Activated T-helper 1 cell treated with anti-CD3 and anti-CD28 coated beads, Interleukin-12 subunit alpha, Interleukin-12 subunit beta, Interleukin-2, Interleukin-4 antibody, amounts not matched to agents 30 ng/mL and 10 ng/mL and 1 ng/mL, durations not matched to agents 14 hours and 24 hours and 36 hours (primary cell): ENCODE measurements at regions not wholly inside any gene's neighbourhood (a gene's known extent, or its start where the extent isn't known, plus 50 kb on each side); places are given as distances from the start of the nearest gene placed in this dataset.
"Not testable (repeated sequence)": the region's sequence is repeated elsewhere in the genome, so short reads cannot be mapped to it uniquely, and the experiment has no call there.

Experiments used
- DNase-seq: peaks from one replicate; pipeline ENCODE4 v3.0.0; 2021; ENCODE audit warnings: low spot score
- H3K27ac Mint-ChIP-seq: one replicate; pipeline ENCODE4 v1.8.0; 2021; ENCODE audit warnings: mild to moderate bottlenecking, mixed read lengths
- H3K27me3 Mint-ChIP-seq: one replicate; pipeline ENCODE4 v1.8.0; 2022; ENCODE audit warnings: mild to moderate bottlenecking, moderate library complexity, mixed read lengths; ENCODE audit not compliant: insufficient read depth
- H3K36me3 Mint-ChIP-seq: one replicate; pipeline ENCODE4 v1.8.0; 2021; ENCODE audit warnings: low read depth, mixed read lengths
- H3K4me1 Mint-ChIP-seq: one replicate; pipeline ENCODE4 v1.8.0; 2021; ENCODE audit warnings: low read depth, mixed read lengths
- H3K4me3 Mint-ChIP-seq: one replicate; pipeline ENCODE4 v1.8.0; 2021; ENCODE audit warnings: mild to moderate bottlenecking, moderate library complexity, mixed read lengths
- H3K9me3 Mint-ChIP-seq: one replicate; pipeline ENCODE4 v1.8.0; 2021; ENCODE audit warnings: mixed read lengths
- intact Hi-C: fragments of 100-400 bp; cut with micrococcal nuclease; formaldehyde crosslinking; loops from one replicate; pipeline ENCODE4 v1.15.1; 2024

DNA sequence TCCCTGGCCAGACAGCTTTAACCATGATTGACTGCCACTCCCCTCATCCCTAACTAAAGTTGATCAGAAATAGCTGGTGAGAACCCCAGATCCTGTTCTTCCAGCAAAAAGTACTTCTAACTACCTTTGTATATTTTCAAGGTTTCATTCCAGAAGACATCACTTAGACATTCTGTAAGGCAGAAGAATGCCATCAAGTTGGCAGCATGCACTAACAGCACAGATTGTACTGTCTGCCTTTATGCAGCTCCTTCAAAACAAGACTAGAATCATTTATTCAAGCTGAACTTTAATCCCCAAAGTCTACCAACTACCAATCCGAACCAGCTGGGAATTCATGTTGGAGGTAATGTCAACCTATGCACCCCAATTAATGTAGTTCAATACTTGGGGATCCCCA, 167.6 kb upstream of the KLHL1 start:
- Mint-ChIP-seq H3K4me3 (no peak overlapping the region), H3K36me3 (no peaks in the 10 kb centered on the region), H3K9me3 (peaks cover 6% of the 10 kb centered on the region), H3K4me1 (no peaks in the 10 kb centered on the region), H3K27me3 (no peaks in the 10 kb centered on the region), H3K27ac (no peak overlapping the region)
- intact Hi-C loops = no loop called here
- DNase-seq = no peak

DNA sequence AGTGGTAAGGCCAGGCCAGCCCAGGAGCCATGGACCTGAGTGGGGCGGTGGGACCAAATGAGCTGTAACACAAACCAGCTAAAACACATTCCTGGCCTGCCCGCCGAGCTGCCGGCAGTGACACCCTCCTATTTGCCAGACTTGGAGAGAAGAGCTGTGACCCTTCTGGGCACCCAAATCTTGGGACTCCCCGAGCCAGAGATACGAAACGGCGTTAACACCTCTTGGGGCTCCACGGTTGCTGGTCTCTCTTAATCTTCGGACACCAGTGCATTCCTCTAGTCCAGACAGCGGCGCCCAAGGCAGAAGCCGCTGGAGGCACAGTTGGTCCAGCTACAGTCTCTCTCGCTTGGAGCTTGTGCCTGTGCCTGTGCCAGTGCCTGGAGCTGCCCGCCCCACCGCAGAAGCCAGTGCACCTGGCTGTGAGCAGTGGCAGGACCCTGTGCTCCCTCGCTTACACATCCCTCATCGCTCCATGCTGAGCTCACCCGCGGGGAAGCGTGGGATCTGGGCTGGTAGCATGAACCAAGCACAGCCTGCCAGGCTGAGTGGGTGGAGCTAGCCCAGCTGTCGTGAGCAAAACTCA, 147.2 kb upstream of the KLHL1 start:
- Mint-ChIP-seq H3K36me3 (no peaks in the 10 kb centered on the region), H3K4me3 (no peak overlapping the region), H3K27ac (no peak overlapping the region), H3K4me1 (no peaks in the 10 kb centered on the region), H3K27me3 (no peaks in the 10 kb centered on the region), H3K9me3 (peaks cover 21% of the 10 kb centered on the region)
- intact Hi-C loops = no loop called here
- no peak for DNase-seq

DNA sequence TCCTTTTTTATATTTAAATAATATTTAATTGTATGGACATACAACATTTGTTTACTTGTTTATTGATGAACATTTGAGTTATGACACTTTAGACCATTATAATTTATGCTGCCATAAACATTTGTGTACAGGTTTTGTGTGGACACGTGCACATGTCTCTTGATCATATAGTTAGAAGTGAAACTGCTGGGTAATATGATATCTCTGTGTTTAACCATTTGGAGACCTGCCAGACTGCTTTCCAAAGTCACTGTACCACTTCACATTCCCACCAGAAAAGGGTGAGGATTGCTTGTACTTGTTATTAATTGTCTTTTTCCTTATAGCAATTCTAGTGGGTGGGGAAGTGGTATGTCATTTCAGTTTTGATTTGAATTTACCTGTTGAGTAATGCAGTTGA, 145.6 kb upstream of the KLHL1 start:
- Mint-ChIP-seq H3K4me1 (no peaks in the 10 kb centered on the region), H3K9me3 (peaks cover 30% of the 10 kb centered on the region), H3K4me3 (no peak overlapping the region), H3K27me3 (no peaks in the 10 kb centered on the region), H3K27ac (no peak overlapping the region), H3K36me3 (no peaks in the 10 kb centered on the region)
- intact Hi-C loops = no loop called here
- DNase-seq = no peak

DNA sequence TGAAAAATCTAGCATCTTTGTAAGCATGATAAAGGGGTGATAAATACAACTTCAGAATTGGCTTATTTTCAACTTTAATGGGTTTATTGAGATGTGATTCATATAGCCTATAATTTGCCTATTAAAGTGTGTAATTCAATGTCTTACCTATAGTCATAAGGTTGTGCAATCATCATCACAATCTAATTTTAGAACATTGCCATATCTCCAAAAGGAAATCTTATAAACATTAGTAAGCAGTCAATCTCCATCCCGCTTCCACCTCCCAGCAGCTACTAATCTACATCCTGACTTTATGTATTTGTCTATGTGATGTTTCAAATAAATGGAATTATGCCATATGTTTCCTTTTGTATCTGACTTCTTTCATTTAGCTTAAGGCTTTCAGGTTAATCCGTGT, 145.2 kb upstream of the KLHL1 start:
- H3K27ac Mint-ChIP-seq = no peak overlapping the region
- H3K9me3 Mint-ChIP-seq = peaks cover 30% of the 10 kb centered on the region
- no peak for DNase-seq
- H3K4me1 Mint-ChIP-seq = no peaks in the 10 kb centered on the region
- intact Hi-C loops = no loop called here
- no peaks in the 10 kb centered on the region for H3K36me3 Mint-ChIP-seq
- no peak overlapping the region for H3K4me3 Mint-ChIP-seq
- H3K27me3 Mint-ChIP-seq = no peaks in the 10 kb centered on the region

DNA sequence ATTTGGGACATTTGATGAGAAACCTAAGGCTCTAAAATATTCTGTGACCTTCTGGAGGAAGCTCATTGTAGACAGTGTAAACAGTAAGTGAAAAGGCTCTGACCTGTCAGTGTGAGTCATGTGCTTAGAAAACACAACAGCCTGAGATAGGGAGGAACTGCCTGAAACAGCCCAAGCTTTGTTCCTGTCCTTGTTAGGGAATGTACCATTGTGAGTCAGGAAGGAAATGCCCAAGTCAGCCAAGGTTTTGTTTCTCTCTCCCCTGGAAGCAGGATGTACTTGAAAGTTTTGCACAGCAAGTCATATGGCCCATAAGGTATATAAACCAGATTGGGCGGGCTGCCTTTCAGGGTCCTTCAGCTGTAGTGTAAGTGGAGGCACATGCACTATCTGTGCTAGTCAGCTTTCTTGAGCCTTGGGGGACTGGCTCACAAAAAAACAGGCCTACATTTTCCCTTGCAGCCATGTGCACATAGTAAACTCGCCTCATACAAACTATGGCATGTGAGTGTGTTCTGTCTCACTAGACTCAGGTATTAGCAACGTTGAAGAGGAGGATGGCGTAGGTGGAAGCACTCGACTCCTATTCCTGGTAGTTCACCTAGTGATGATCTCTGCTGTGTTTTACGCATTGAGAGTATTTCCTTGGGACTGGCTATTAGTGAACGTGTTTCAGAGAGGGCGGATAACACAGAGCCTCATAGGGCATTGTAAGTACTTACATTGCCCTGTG, 141.2 kb upstream of the KLHL1 start:
- H3K27ac Mint-ChIP-seq = no peak overlapping the region
- no peak overlapping the region for H3K4me3 Mint-ChIP-seq
- no peaks in the 10 kb centered on the region for H3K27me3 Mint-ChIP-seq
- no peak for DNase-seq
- H3K36me3 Mint-ChIP-seq = no peaks in the 10 kb centered on the region
- H3K9me3 Mint-ChIP-seq = peaks cover 22% of the 10 kb centered on the region
- H3K4me1 Mint-ChIP-seq = no peaks in the 10 kb centered on the region
- intact Hi-C loops = no loop called here

DNA sequence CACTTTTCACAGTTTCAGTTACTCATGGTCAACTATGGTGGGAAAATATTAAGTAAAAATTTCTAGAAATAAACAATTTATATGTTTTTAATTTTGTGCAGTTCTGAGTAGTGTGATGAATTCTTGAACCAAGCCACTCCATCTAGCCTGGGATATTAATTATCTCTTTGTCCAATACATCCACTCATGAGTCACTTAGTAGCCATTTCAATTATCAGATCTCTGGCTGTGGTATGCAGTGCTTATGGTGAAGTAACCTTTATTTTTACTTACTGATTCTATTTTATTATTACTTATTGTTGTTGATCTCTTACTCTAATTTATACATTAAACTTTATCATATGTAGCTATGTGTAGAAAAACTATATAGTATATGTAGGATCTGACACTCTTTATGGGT, 128.9 kb upstream of the KLHL1 start:
- H3K36me3 Mint-ChIP-seq = no peaks in the 10 kb centered on the region
- no peaks in the 10 kb centered on the region for H3K27me3 Mint-ChIP-seq
- no peak overlapping the region for H3K27ac Mint-ChIP-seq
- peaks cover 17% of the 10 kb centered on the region for H3K9me3 Mint-ChIP-seq
- intact Hi-C loops = no loop called here
- H3K4me3 Mint-ChIP-seq = no peak overlapping the region
- no peak for DNase-seq
- H3K4me1 Mint-ChIP-seq = no peaks in the 10 kb centered on the region

DNA sequence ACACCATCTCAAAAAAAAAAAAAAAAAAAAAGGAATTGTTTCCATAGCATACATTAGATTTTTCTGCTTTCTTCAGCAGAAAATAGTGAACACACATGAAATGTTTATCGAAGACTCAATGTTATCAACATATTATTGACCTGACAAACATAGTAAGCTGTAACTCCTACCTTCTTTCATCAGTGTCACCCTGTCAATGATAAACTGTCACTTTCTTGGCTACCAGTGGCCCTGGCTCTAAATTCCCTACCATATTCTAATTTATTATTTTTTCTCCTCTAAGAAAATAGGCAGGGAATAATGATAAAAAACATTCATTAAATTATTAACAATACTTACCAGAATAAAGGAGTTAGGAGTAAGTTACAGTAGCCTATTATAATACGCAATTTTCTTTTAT, 127.3 kb upstream of the KLHL1 start:
- no peaks in the 10 kb centered on the region for H3K4me1 Mint-ChIP-seq
- no peak for DNase-seq
- H3K27ac Mint-ChIP-seq = no peak overlapping the region
- no peak overlapping the region for H3K4me3 Mint-ChIP-seq
- intact Hi-C loops = no loop called here
- peaks cover 12% of the 10 kb centered on the region for H3K9me3 Mint-ChIP-seq
- H3K36me3 Mint-ChIP-seq = no peaks in the 10 kb centered on the region
- no peaks in the 10 kb centered on the region for H3K27me3 Mint-ChIP-seq

DNA sequence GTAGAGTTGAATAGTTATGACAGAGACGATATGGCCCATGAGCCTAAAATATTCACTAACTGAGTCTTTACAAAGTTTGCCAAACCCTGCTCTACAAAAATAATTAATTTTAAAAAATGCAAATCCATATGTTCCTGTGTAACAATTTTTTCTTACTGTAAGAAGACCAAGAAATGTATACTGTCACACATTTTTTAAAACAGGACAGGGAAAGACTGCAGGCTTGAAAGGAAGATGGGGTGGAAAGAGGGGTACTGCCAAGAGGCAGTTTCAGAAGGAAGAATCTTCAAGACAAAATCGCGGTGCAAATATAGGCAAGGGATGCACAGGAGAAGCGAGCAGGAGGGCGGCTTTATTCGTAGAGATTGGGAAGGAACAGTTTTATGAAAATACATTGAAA, 115.7 kb upstream of the KLHL1 start:
- H3K27ac Mint-ChIP-seq = no peak overlapping the region
- DNase-seq = no peak
- no peaks in the 10 kb centered on the region for H3K27me3 Mint-ChIP-seq
- no peaks in the 10 kb centered on the region for H3K36me3 Mint-ChIP-seq
- H3K9me3 Mint-ChIP-seq = peaks cover 4% of the 10 kb centered on the region
- intact Hi-C loops = no loop called here
- no peaks in the 10 kb centered on the region for H3K4me1 Mint-ChIP-seq
- no peak overlapping the region for H3K4me3 Mint-ChIP-seq

DNA sequence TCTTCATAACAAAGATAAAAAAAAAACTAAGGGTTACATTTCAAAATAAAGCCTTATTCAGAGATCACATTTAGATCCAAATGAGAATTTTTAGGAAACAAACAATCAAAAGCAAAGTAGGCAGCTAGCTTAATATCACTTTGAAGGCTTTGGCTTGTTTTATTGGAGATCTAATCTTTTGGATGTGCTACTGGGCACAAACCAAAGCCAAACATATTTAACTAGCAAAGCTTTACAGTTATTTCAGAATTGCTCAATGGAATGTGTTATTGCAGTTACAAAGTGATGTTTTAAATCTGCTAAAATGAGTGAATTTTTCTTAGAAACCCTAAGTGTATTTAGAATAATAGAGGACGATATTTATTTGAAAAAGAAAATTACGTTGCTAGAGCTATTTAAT, 114.7 kb upstream of the KLHL1 start:
- intact Hi-C loops = no loop called here
- Mint-ChIP-seq H3K27ac (no peak overlapping the region), H3K4me3 (no peak overlapping the region), H3K27me3 (no peaks in the 10 kb centered on the region), H3K36me3 (no peaks in the 10 kb centered on the region), H3K9me3 (peaks cover 4% of the 10 kb centered on the region), H3K4me1 (no peaks in the 10 kb centered on the region)
- no peak for DNase-seq

DNA sequence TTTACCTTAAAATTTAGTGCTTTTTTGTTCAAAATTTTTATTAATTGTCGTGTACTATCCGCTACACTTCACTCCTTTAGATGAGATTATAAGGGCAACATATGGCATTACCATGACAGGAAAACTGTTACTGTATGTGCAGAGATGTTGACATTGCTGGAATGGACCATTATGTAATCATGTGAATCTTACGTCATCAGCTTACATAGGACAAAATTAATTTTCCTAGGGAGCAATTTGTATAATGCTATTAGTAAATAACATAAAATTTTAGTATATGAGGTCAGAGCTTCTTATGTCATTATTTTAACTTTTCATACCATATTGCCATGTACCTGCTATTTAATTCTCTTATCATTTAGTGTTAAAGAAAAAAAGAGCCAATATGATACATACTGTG, 110.4 kb upstream of the KLHL1 start:
- H3K4me3 Mint-ChIP-seq = no peak overlapping the region
- H3K27me3 Mint-ChIP-seq = no peaks in the 10 kb centered on the region
- intact Hi-C loops = no loop called here
- no peak overlapping the region for H3K27ac Mint-ChIP-seq
- H3K4me1 Mint-ChIP-seq = no peaks in the 10 kb centered on the region
- DNase-seq = no peak
- H3K36me3 Mint-ChIP-seq = no peaks in the 10 kb centered on the region
- H3K9me3 Mint-ChIP-seq = peaks cover 4% of the 10 kb centered on the region

DNA sequence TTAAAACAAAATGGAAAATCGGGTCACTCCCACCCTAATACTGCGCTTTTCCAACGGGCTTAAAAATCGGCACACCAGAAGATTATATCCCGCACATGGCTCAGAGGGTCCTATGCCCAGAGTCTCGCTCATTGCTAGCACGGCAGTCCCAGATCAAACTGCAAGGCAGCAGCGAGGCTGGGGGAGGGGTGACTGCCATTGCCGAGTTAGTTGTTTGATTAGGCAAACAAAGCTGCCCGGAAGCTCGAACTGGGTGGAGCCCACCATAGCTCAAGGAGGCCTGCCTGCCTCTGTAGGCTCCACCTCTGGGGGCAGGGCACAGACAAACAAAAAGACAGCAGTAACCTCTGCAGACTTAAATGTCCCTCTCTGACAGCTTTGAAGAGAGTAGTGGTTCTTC, 100.7 kb upstream of the KLHL1 start:
- H3K27ac Mint-ChIP-seq, H3K4me1 Mint-ChIP-seq, H3K36me3 Mint-ChIP-seq, H3K27me3 Mint-ChIP-seq, H3K4me3 Mint-ChIP-seq, DNase-seq, intact Hi-C loops: not testable (repeated sequence)
- peaks cover 14% of the 10 kb centered on the region for H3K9me3 Mint-ChIP-seq

DNA sequence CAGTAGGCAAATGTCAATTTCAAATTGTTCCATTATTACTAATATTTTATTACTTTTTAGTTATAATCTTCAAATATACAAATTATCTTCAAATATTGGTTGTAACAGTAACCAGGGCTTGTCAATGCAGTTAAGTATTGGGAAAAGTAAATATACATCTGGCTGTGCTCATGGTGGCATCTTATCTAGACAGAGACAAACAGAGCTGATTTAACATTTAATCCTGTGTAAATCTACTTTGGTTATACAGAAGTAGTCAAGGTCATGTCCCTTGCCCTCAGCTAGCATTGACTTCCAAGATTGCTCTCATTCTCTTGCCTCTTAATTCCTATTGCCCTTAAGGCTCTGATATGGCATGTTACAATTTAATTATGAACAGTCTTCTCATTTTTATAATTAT, 98.4 kb upstream of the KLHL1 start:
- H3K9me3 Mint-ChIP-seq = peaks cover 20% of the 10 kb centered on the region
- no peak overlapping the region for H3K27ac Mint-ChIP-seq
- H3K4me3 Mint-ChIP-seq = no peak overlapping the region
- intact Hi-C loops = no loop called here
- no peaks in the 10 kb centered on the region for H3K27me3 Mint-ChIP-seq
- H3K4me1 Mint-ChIP-seq = no peaks in the 10 kb centered on the region
- no peaks in the 10 kb centered on the region for H3K36me3 Mint-ChIP-seq
- no peak for DNase-seq

DNA sequence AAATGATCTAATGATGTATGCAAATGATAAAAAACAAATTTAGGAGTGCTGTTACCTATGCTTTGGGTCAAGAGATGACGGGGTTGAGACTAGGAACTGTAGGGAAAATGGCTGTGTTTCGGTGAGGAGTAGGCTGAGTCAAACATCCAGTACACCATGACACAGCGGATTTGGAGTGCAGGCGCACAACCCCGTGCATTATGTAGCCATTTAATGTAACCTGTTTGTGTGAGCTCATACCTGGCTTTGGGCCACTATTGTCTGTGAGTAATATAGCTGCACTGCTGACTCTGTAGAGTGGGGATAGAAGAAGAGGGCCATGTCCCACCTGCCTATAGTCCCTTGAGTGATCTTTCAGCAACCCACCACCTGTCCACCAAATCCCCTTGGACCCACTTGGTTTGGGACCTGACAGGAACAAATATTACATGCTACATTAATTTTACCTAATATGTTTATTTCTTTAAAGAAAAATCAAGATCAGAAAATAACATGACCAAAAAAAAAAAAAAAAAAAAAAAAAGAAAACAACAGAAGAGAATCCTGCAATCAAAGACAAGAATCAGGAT, 95.5 kb upstream of the KLHL1 start:
- Mint-ChIP-seq H3K9me3 (peaks cover 9% of the 10 kb centered on the region), H3K4me1 (no peaks in the 10 kb centered on the region), H3K36me3 (no peaks in the 10 kb centered on the region), H3K4me3 (no peak overlapping the region), H3K27ac (no peak overlapping the region), H3K27me3 (no peaks in the 10 kb centered on the region)
- no peak for DNase-seq
- intact Hi-C loops = no loop called here
